HG02938 (cell line): ENCODE measurements at regions not wholly inside any gene's neighbourhood (a gene's known extent, or its start where the extent isn't known, plus 50 kb on each side); places are given as distances from the start of the nearest gene placed in this dataset.

Experiments
- ATAC-seq: cut with Tn5 transposase; IDR thresholded peaks from one replicate; pipeline ENCODE4 v1.9.1; 2021; ENCODE audit warnings: mild to moderate bottlenecking, moderate library complexity; ENCODE audit not compliant: unreplicated experiment

DNA sequence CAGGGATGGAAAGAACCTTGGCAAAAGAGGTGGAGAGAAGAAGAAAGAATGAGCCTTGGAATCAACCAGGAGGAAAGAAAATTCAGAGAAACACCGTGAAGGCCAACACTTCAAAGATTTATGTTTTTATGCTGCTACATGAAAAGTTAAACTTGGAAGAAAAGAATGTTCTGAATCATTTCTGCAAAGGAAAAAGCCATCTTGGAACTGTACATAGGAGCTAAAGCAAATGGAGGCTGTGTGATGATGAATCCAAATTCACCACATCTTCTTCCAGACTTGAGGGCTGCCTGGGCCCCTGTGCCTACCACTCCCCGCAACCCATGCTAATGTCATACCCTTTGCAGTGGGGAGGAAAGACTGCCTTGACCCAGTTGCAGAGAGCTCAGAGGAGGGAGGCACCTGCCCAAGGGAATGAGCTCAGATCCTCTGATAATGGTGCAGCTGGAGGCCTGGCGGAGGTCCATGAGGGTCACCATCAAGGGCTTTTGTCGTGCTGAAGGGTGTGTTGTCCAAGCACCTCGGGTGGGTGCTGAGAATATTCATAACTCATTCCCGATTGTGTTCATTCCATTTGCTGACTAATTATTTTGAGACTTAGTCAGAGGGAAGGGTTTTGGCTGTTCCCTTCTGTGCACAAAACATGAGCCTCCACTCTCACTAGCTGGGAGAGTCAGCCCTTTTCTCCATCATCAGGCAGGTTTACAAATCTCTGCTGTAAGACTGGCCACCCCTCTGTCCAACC lies 245.8 kb upstream of the JAG1 start:
- no peak for ATAC-seq

DNA sequence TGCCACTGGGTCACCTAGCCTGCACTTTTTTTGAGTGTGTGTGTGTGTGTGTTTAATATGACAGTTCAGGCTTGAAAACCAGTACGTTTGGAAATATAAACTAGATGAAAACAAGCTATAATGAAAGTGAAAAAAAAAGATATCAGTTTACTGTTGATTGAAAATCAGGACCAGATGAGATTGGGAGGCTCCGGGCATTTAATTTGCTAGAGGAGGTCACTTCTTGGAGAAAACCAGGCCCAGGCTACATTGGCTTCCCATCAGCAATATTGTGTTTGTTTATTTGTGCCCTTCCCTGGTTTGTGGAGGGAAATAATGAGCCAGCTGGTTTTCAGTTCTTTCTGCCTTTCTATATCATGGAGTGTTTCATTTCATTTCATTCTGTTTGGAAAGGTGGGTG lies 246.6 kb upstream of the JAG1 start:
- no peak for ATAC-seq

DNA sequence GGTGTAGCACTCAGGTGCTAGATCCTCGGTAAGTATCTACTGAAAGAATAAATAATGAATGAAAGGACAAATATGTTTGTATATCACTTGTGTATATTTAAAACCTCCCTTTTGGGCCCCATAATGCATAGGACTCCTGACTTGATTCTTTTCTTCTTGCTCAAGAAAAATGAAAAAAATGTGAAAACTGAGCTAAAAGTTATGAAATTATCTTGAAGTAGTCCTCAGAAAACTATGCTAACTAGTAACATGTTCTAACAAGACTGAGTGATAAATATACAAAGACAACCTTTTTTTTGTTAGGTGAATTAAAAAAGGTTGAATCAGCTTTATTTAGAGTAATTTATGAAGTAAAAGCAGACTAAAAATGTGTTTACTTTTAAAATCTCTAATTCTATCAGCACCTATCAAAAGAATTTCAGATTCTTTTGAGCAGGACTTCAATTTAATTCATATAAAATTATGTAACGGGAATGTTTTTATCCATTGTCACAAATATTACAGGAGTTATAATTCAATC lies 247.8 kb upstream of the JAG1 start:
- ATAC-seq: no peak

- ATAC-seq: no peak
Observed at GRCh38 chr20:10922506-10922905, 248.7 kb upstream of the JAG1 start.

- ATAC-seq: no peak
Observed at GRCh38 chr20:10922941-10923340, 249.1 kb upstream of the JAG1 start.

DNA sequence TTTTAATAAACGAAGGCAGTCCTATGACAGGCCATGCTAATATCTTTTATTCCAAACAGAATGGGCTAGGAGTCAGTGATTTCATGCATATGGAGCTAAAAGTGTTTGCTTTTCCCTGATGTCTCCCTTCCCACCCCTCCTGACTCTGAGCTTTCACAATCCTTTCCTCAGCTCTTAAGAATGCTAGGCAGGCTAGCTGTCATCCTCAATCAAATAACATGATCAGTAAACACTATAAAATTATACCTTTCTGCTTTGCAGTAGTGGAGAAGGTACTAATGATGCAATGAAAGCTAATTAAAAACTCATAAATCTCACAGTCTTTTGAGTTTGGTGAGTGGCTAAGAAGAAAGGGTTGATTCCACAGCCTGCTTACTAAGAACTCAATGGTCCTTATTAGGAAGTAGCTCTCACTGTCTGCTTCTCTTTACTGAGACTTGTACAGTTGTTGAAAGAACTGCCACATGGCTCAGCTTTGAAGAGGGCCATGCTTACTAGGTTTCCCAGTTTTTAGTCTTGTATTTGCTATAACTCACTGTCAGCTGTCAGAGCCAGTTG lies 250.9 kb upstream of the JAG1 start:
- ATAC-seq: no peak

GRCh38 chr20:10925767-10926166 lies 252.0 kb upstream of the JAG1 start:
- no peak for ATAC-seq

GRCh38 chr20:10927011-10927583 lies 253.3 kb upstream of the JAG1 start:
- no peak for ATAC-seq

GRCh38 chr20:10927936-10928840 lies 254.4 kb upstream of the JAG1 start:
- ATAC-seq: no peak

DNA sequence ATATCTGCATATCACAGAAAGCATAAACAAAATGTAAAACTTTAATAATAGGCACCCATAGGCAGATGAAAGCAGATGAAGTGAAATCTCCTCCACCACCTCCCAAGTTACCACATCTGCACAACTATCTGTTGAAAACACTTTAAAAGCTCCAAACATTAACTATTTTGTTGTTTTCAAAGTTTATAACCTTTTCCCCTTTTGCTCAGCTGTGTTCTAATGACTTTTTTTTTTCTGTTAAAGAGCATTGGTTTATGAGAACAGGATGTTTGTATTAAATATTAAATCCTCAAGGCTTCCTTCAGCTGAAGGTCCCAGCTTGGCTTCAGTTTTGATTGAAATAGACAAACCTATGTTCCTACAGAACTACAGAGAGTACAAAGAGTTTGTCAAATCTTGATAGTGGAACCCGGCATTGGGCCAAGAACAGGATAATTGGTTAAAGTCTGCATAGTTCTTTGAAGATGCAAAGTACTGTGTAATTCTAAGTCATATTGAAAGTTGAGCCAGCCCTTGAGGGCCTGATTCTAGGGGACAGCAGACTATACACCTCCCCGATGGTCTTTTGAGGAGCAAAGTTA lies 255.1 kb upstream of the JAG1 start:
- ATAC-seq: no peak

GRCh38 chr20:10935658-10936402 lies 262.0 kb upstream of the JAG1 start:
- no peak for ATAC-seq

GRCh38 chr20:10936786-10937185 lies 263.0 kb upstream of the JAG1 start:
- ATAC-seq: no peak

- ATAC-seq: no peak
Observed at GRCh38 chr20:10939331-10939941, 265.6 kb upstream of the JAG1 start.

DNA sequence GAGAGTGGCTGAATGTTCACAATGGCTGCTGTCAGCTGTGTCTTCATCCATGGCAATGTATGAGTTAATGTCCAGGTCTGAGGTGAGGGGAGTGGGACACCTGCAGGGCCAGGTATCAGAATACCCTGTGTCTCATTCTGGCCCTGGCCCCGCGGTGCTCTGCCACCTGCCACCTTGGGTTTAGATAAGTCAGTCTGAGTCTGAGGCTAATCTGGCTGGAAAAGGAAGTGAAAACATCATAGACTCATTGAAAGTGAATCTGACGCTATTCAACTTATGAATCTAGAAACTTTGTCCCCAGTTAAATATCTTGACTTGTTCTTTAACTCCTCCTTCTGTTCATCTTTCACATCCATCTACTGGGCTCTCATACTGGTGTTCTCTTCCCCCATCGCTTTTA lies 267.1 kb upstream of the JAG1 start:
- peak; percentile 97 for ATAC-seq

GRCh38 chr20:10943686-10944265 lies 270.0 kb upstream of the JAG1 start:
- ATAC-seq: no peak

GRCh38 chr20:10946124-10946880 lies 272.5 kb upstream of the JAG1 start:
- ATAC-seq: no peak

- no peak for ATAC-seq
Observed at GRCh38 chr20:10947726-10948125, 273.9 kb upstream of the JAG1 start.

DNA sequence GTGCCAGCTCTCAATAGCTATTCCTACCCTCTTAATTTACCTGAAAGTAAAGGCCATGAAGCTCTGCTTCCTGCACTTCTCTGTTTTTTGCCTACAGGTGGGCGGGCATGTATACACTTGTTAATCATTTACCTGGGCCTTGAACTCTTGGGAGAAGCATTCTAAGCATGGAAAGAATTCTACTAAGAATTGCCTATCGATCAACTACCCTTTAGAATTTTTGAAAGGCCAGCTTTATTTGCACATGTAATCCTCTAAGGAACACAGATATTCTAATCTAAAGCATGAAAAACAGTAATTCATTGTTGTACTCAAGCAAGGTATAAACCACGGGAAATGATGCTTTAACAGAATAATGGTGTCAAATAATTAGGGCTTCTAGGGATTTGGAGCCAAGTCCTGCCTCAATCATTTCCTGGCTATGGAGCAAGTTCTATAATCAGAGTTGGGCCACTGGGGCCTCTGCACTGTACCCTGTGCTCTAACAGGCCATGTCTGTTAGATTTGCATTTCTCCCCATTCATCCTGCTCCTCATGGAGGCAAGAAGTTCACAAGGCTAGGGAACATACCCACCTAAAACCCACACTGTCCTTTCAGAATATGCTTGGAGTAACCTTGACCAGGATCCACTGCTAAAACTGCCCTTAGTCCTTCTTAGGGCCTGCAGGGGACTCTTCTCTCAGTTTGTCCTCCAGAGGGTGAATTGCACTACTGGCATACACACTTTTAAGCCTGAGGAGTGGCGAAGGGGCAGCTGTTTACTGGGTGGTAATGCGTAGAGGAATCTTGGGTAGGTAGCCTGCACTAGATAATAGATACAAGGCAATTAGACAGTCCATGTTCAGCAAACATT lies 276.4 kb upstream of the JAG1 start:
- no peak for ATAC-seq
